HEK293 (cell line): ENCODE measurements at regions not wholly inside any gene's neighbourhood (a gene's known extent, or its start where the extent isn't known, plus 50 kb on each side); places are given as distances from the start of the nearest gene placed in this dataset.

Experiments used
- CTCF ChIA-PET: fragments of 350-600 bp; formaldehyde crosslinking; extraction: SDS; loops from one replicate; lab custom pipeline; 2021; ENCODE audit warnings: antibody characterized with exemption; lab: Yijun Ruan, JAX
- POLR2A ChIA-PET: fragments of 300-600 bp; formaldehyde crosslinking; extraction: SDS; loops from one replicate; lab custom pipeline; 2020; ENCODE audit warnings: antibody characterized with exemption, inconsistent platforms; lab: Yijun Ruan, JAX
- H3K27ac ChIP-seq: fragments of 200-500 bp; sonication (Bioruptor generic); 2 replicates; pipeline ENCODE4 v1.5.1; 2014; ENCODE audit warnings: low read depth, low read length, control low read depth, inconsistent platforms; ENCODE audit errors: extremely low read depth
- H3K36me3 ChIP-seq, 2 experiments: fragments of 200-500 bp in 1 of 2; sonication (Bioruptor generic) in 1 of 2; 1 replicate in 1 of 2; 2 replicates in 1 of 2; pipeline ENCODE4 v1.5.1; 2014 to 2017; ENCODE audit warnings: inconsistent platforms in 2 of 2, low read length in 2 of 2; ENCODE audit not compliant: control insufficient read depth in 2 of 2, insufficient read depth in 1 of 2
- H3K4me1 ChIP-seq: fragments of 200-500 bp; sonication (Bioruptor generic); 2 replicates; pipeline ENCODE4 v1.5.1; 2014; ENCODE audit warnings: mild to moderate bottlenecking, low read length, inconsistent platforms; ENCODE audit not compliant: control insufficient read depth, insufficient read depth
- H3K4me3 ChIP-seq: 2 replicates; pipeline ENCODE4 v1.5.1; 2011; ENCODE audit warnings: low read depth, mild to moderate bottlenecking, control low read depth, low read length, moderate library complexity
- H3K9me3 ChIP-seq: fragments of 200-500 bp; sonication (Bioruptor generic); 2 replicates; pipeline ENCODE4 v1.5.1; 2014; ENCODE audit warnings: low read depth, low read length, inconsistent platforms; ENCODE audit not compliant: control insufficient read depth, insufficient read depth
- BCL11B ChIP-seq: fragments of 450-650 bp; formaldehyde crosslinking; IDR thresholded peaks from 2 replicates; pipeline ENCODE4 v1.5.1; 2016; ENCODE audit warnings: low read depth, missing biosample characterization, missing genetic modification characterization
- EGR2 ChIP-seq: fragments of 450-650 bp; formaldehyde crosslinking; IDR thresholded peaks from 2 replicates; pipeline ENCODE4 v1.5.1; 2016; ENCODE audit warnings: low read depth, missing biosample characterization, missing genetic modification characterization
- FEZF1 ChIP-seq: fragments of 450-650 bp; formaldehyde crosslinking; IDR thresholded peaks from 2 replicates; pipeline ENCODE4 v1.5.1; 2016; ENCODE audit warnings: missing biosample characterization, missing genetic modification characterization
- HOXD13 ChIP-seq: sonication (generic); formaldehyde crosslinking; IDR thresholded peaks from 2 replicates; pipeline ENCODE4 v1.8.0; 2022; ENCODE audit warnings: missing genetic modification reagents, borderline replicate concordance
- TCF7L2 ChIP-seq: IDR thresholded peaks from 2 replicates; pipeline ENCODE4 v1.6.1; 2011; ENCODE audit warnings: low read depth, mild to moderate bottlenecking, inconsistent platforms, low read length, moderate library complexity, borderline replicate concordance
- TRIM28 ChIP-seq: IDR thresholded peaks from 2 replicates; pipeline ENCODE4 v1.6.1; 2011; ENCODE audit warnings: low read length, control low read depth, borderline replicate concordance
- YY1 ChIP-seq: fragments of 450-650 bp; formaldehyde crosslinking; IDR thresholded peaks from 2 replicates; pipeline ENCODE4 v1.5.1; 2018; ENCODE audit warnings: missing biosample characterization, missing genetic modification characterization
- ZBTB8A ChIP-seq: fragments of 450-650 bp; formaldehyde crosslinking; IDR thresholded peaks from 2 replicates; pipeline ENCODE4 v1.5.1; 2016; ENCODE audit warnings: missing biosample characterization, missing genetic modification characterization
- ZNF184 ChIP-seq: fragments of 450-650 bp; IDR thresholded peaks from 2 replicates; pipeline ENCODE4 v1.5.1; 2018; ENCODE audit warnings: missing biosample characterization, mild to moderate bottlenecking, missing genetic modification characterization
- ZNF266 ChIP-seq: fragments of 450-650 bp; formaldehyde crosslinking; IDR thresholded peaks from 2 replicates; pipeline ENCODE4 v1.5.1; 2016; ENCODE audit warnings: missing biosample characterization, missing genetic modification characterization, low read depth
- ZNF624 ChIP-seq: fragments of 450-650 bp; formaldehyde crosslinking; IDR thresholded peaks from 2 replicates; pipeline ENCODE4 v1.5.1; 2017; ENCODE audit warnings: missing biosample characterization, missing genetic modification characterization
- ZNF658 ChIP-seq: fragments of 450-650 bp; formaldehyde crosslinking; IDR thresholded peaks from 2 replicates; pipeline ENCODE4; 2016; ENCODE audit warnings: missing biosample characterization, missing genetic modification characterization
- ZNF707 ChIP-seq: fragments of 450-650 bp; formaldehyde crosslinking; IDR thresholded peaks from 2 replicates; pipeline ENCODE4 v1.5.1; 2016; ENCODE audit warnings: missing biosample characterization, missing genetic modification characterization
- ZNF837 ChIP-seq: fragments of 450-650 bp; formaldehyde crosslinking; IDR thresholded peaks from 2 replicates; pipeline ENCODE4 v1.5.1; 2016; ENCODE audit warnings: missing biosample characterization, missing genetic modification characterization
- TF ChIP-seq, protein P1 (sequence below): fragments of 450-650 bp; formaldehyde crosslinking; IDR thresholded peaks from 2 replicates; pipeline ENCODE4 v1.5.1; 2016; ENCODE audit warnings: missing biosample characterization, missing genetic modification characterization, borderline replicate concordance
- TF ChIP-seq, protein P2 (sequence below): fragments of 450-650 bp; formaldehyde crosslinking; IDR thresholded peaks from 2 replicates; pipeline ENCODE4 v1.5.1; 2016; ENCODE audit warnings: missing biosample characterization, missing genetic modification characterization

GRCh38 chr22:26888887-26889286, 231.5 kb downstream of the MIAT start (continued):
- TF ChIP-seq, protein P1, sequence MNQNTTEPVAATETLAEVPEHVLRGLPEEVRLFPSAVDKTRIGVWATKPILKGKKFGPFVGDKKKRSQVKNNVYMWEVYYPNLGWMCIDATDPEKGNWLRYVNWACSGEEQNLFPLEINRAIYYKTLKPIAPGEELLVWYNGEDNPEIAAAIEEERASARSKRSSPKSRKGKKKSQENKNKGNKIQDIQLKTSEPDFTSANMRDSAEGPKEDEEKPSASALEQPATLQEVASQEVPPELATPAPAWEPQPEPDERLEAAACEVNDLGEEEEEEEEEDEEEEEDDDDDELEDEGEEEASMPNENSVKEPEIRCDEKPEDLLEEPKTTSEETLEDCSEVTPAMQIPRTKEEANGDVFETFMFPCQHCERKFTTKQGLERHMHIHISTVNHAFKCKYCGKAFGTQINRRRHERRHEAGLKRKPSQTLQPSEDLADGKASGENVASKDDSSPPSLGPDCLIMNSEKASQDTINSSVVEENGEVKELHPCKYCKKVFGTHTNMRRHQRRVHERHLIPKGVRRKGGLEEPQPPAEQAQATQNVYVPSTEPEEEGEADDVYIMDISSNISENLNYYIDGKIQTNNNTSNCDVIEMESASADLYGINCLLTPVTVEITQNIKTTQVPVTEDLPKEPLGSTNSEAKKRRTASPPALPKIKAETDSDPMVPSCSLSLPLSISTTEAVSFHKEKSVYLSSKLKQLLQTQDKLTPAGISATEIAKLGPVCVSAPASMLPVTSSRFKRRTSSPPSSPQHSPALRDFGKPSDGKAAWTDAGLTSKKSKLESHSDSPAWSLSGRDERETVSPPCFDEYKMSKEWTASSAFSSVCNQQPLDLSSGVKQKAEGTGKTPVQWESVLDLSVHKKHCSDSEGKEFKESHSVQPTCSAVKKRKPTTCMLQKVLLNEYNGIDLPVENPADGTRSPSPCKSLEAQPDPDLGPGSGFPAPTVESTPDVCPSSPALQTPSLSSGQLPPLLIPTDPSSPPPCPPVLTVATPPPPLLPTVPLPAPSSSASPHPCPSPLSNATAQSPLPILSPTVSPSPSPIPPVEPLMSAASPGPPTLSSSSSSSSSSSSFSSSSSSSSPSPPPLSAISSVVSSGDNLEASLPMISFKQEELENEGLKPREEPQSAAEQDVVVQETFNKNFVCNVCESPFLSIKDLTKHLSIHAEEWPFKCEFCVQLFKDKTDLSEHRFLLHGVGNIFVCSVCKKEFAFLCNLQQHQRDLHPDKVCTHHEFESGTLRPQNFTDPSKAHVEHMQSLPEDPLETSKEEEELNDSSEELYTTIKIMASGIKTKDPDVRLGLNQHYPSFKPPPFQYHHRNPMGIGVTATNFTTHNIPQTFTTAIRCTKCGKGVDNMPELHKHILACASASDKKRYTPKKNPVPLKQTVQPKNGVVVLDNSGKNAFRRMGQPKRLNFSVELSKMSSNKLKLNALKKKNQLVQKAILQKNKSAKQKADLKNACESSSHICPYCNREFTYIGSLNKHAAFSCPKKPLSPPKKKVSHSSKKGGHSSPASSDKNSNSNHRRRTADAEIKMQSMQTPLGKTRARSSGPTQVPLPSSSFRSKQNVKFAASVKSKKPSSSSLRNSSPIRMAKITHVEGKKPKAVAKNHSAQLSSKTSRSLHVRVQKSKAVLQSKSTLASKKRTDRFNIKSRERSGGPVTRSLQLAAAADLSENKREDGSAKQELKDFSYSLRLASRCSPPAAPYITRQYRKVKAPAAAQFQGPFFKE (tag by site-specific recombination): no peak
- no peak for TF ChIP-seq FEZF1 (tag by site-specific recombination)
- no peak for TF ChIP-seq TRIM28
- TF ChIP-seq ZNF184 (tag by site-specific recombination): no peak
- no peak for TF ChIP-seq EGR2 (tag by site-specific recombination)
- TF ChIP-seq BCL11B (tag by site-specific recombination): no peak
- TF ChIP-seq TCF7L2: no peak
- no peak for TF ChIP-seq YY1 (tag by site-specific recombination)
- no peak for TF ChIP-seq ZNF837 (tag by site-specific recombination)

GRCh38 chr22:26889802-26890201, 232.4 kb downstream of the MIAT start:
- no peak overlapping the region for H3K27ac ChIP-seq
- CTCF ChIA-PET: interaction anchor here (0.6 to 0.7 kb wide), 3 partner anchors 16 to 1057 kb away, joined by 3 to 6 read pairs (median 3); no protein-coding TSS in a partner anchor
- POLR2A ChIA-PET: no interaction called here

DNA sequence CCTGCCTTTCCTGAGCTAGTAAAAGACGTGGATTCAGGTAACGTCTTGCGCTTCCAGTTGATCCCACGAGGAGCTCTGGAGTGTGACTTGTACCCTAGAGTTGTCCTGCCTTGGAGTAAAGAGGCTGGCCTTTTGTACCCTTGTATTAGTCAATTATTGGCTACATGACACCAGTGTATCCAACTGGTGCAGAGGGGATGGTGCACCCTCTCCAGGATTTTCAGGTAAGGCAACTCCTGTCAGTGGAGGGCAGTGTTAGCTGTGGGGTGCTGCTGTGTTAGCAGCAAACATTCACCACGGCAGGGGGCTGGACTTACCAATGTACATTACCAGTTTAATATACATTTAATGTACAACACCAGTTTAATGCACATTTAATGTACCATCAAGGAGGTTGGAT, 233.5 kb downstream of the MIAT start:
- no peaks in the 10 kb centered on the region for H3K36me3 ChIP-seq
- H3K27ac ChIP-seq: no peak overlapping the region
- H3K4me1 ChIP-seq: peaks cover 12% of the 10 kb centered on the region
- no peaks in the 10 kb centered on the region; the same call in 1 of the 2 replicates for H3K9me3 ChIP-seq
- POLR2A ChIA-PET: no interaction called here
- CTCF ChIA-PET: interaction anchor here (1.0 kb wide), 1 partner anchor 14 kb away, joined by 4 read pairs; no protein-coding TSS in a partner anchor
- H3K4me3 ChIP-seq: no peak overlapping the region
- TF ChIP-seq, protein P2, sequence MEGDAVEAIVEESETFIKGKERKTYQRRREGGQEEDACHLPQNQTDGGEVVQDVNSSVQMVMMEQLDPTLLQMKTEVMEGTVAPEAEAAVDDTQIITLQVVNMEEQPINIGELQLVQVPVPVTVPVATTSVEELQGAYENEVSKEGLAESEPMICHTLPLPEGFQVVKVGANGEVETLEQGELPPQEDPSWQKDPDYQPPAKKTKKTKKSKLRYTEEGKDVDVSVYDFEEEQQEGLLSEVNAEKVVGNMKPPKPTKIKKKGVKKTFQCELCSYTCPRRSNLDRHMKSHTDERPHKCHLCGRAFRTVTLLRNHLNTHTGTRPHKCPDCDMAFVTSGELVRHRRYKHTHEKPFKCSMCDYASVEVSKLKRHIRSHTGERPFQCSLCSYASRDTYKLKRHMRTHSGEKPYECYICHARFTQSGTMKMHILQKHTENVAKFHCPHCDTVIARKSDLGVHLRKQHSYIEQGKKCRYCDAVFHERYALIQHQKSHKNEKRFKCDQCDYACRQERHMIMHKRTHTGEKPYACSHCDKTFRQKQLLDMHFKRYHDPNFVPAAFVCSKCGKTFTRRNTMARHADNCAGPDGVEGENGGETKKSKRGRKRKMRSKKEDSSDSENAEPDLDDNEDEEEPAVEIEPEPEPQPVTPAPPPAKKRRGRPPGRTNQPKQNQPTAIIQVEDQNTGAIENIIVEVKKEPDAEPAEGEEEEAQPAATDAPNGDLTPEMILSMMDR: peak; percentile 29; the same call in 1 of the 2 replicates
- no peak for TF ChIP-seq ZBTB8A (tag by site-specific recombination)

More at GRCh38 chr22:26889802-26890201, 232.4 kb downstream of the MIAT start:
- TF ChIP-seq HOXD13 (CRISPR knock-in tag): no peak
- no peak for TF ChIP-seq ZNF707 (tag by site-specific recombination)
- TF ChIP-seq ZNF658 (tag by site-specific recombination): no peak
- TF ChIP-seq ZNF624 (tag by site-specific recombination): no peak
- no peak for TF ChIP-seq ZNF266 (tag by site-specific recombination)
- no peaks in the 10 kb centered on the region; the same call in 1 of the 2 replicates for H3K9me3 ChIP-seq
- peaks cover 12% of the 10 kb centered on the region for H3K4me1 ChIP-seq
- H3K4me3 ChIP-seq: no peak overlapping the region
- H3K36me3 ChIP-seq: no peaks in the 10 kb centered on the region
